ENCODE measurements at regions not wholly inside any gene's neighbourhood (a gene's known extent, or its start where the extent isn't known, plus 50 kb on each side); places are given as distances from the start of the nearest gene placed in this dataset.

- TF ChIP-seq CTCF (conservative IDR thresholded peaks at IDR 0.05 in 1 of 2, IDR thresholded peaks at IDR 0.05 in 1 of 2; ENCODE audit: extremely low read depth in 1 of 2, insufficient read depth in 1 of 2, low read depth in 1 of 2, low read length in 2 of 2) = no peak
- no peak for TF ChIP-seq EZH2 (IDR thresholded peaks at IDR 0.05; ENCODE audit: borderline replicate concordance, low read length)
Observed at GRCh38 chr7:25405736-25406135, 177.4 kb upstream of the NPVF start.
